ENCODE measurements at regions not wholly inside any gene's neighbourhood (a gene's known extent, or its start where the extent isn't known, plus 50 kb on each side); places are given as distances from the start of the nearest gene placed in this dataset.

GRCh38 chr19:31718032-31718431, 368.8 kb upstream of the TSHZ3 start:
- TF ChIP-seq POLR2A (IDR thresholded peaks at IDR 0.05; ENCODE audit: low read length) (no peak), GATA1 (IDR thresholded peaks at IDR 0.05; ENCODE audit: low read depth, low read length) (no peak)
